ENCODE measurements at regions not wholly inside any gene's neighbourhood (a gene's known extent, or its start where the extent isn't known, plus 50 kb on each side); places are given as distances from the start of the nearest gene placed in this dataset.
"Not testable (repeated sequence)": the region's sequence is repeated elsewhere in the genome, so short reads cannot be mapped to it uniquely, and the experiment has no call there.

- ATAC-seq, result peak; percentile 11
Observed at GRCh38 chr2:230593765-230594164, 118.9 kb upstream of the CAB39 start.

DNA sequence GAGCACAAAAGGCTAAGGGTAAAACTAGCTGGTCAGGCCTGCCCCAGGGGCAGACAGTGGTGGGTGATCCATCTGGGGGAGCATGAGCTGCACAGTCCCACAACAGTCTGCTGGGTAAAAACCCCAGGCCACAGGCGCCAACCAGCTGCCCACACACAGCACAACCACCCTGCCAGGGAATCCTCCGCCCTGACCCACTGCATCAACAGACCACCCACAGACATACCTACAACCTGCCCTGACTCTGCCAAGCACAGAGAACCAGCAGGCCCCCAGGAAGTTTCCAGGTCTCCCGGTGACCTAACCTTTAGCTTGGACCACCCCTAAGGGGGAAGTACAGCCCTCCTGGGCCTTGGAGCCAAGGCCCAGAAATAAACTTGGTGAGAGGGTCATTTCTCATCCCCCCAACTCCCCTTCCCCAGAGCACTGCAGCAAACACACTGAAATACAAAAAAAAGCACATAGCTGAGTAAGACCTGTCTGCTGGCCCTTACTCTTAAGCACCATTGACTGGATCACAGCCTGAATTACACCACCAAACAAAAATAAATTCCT is 118.3 kb upstream of the CAB39 start:
- no peak for ATAC-seq

- no peak for ATAC-seq
Observed at GRCh38 chr2:230599853-230600252, 112.8 kb upstream of the CAB39 start.

- ATAC-seq, result no peak
Observed at GRCh38 chr2:230600285-230600684, 112.4 kb upstream of the CAB39 start.

GRCh38 chr2:230600881-230601280 is 111.8 kb upstream of the CAB39 start:
- ATAC-seq, result no peak

- no peak for ATAC-seq
Observed at GRCh38 chr2:230601510-230601909, 111.1 kb upstream of the CAB39 start.

GRCh38 chr2:230602562-230603230 is 109.9 kb upstream of the CAB39 start:
- peak; percentile 76 for ATAC-seq

DNA sequence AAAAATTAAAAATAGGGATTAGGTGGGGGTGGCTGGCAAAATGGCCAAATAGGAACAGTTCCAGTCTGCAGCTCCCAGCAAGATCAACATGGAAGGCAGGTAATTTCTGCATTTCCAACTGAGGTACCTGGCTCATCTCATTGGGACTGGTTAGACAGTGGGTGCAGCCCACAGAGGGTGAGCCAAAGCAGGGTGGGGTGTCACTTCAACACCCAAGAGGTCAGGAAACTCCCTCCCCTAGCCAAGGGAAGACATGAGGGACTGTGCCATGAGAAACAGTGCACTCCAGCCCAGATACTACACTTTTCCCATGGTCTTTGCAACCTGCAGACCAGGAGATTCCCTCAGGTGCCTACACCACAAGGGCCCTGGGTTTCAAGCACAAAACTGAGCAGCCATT is 109.3 kb upstream of the CAB39 start:
- not testable (repeated sequence) for ATAC-seq

DNA sequence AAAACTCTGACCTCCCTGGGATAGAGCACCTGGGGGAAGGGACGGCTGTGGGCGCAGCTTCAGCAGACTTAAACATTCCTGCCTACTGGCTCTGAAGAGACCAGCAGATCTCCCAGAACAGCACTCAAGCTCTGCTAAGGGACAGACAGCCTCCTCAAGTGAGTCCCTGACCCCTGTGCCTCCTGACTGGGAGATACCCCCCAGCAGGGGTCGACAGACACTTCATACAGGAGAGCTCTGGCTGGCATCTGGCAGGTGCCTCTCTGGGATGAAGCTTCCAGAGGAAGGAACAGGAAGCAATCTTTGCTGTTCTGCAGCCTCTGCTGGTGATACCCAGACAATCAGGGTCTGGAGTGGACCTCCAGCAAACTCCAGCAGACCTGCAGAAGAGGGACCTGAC is 108.5 kb upstream of the CAB39 start:
- ATAC-seq, result not testable (repeated sequence)

DNA sequence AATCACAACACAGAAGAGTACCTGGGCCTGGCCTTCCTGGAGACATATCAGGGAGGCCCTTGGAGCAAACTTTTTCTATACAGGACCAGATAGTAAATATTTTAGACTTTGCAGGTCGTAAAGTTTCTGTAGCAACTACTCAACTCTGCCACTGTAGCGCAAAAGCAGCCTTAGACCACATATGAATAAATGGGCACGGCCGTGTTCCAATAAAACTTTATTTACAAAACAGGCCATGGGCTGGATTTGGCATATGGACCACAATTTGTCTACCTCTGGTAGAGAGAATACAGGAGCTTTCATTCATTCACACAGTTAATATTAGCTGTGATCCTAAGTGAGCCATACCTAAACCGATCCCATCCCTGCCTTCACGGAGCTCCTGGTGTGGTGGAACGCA is 98.6 kb upstream of the CAB39 start:
- no peak for ATAC-seq

DNA sequence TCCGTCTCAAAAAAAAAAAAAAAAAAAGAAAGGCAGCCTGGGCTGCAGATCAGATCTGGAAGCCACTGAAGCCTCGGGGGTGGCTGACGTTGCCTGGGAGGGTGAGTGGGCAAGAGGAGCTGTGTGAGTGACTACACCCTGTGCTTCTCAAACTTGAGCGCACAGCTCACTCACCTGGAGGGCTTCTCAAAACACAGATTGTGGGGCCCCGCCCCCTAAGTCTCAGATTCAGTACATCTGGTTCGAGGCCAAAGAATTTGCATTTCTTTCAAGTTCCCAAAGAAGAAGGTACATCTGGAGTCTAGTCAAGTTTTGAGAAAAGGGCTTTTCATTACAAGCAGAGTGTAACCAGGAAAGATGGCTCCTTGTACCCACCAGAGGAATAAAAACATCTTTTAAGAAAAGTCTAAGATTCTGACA is 97.7 kb upstream of the CAB39 start:
- ATAC-seq, result peak; percentile 59

GRCh38 chr2:230617256-230617706 is 95.4 kb upstream of the CAB39 start:
- ATAC-seq, result peak; percentile 98

DNA sequence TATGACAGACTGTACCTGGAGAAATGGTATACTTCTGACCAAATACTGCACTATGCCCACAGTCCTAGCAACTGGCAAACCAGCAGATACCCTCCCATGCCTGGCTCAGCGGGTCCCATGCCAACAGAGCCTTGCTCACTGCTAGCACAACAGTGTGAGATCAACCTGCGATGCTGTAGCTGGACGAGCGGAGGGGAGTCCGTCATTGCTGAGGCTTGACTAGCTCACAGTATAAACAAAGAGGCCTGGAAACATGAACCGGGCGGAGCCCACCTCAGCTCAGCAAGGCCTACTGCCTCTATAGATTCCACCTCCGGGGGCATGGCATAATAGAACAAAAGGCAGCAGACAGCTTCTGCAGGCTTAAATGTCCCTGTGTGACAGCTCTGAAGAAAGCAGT is 93.2 kb upstream of the CAB39 start:
- ATAC-seq, result no peak

DNA sequence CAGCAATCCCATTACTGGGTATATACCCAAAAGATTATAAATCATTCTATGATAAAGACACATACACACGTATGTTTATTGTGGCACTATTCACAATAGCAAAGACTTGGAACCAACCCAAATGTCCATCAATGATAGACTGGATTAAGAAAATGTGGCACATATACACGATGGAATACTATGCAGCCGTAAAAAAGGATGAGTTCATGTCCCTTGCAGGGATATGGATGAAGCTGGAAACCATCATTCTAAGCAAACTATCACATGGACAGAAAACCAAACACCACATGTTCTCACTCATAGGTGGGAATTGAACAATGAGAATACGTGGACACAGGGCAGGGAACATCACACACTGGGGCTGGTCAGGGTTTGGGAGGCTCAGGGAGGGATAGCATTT is 87.4 kb upstream of the CAB39 start:
- ATAC-seq, result not testable (repeated sequence)

DNA sequence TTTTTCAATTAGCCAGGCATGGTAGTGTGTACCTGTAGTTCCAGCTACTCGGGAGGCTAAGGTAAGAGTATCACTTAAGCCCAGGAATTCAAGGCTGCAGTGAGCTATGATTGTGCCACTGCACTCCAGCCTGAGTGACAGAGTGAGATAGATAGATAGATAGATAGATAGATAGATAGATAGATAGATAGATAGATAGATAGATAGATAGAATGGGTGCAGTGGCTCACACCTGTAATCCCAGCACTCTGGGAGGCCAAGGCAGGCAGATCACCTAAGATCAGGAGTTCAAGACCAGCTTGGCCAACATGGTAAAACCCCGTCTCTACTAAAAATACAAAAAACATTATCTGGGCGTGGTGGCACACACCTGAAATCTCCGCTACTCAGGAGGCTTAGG is 85.6 kb upstream of the CAB39 start:
- not testable (repeated sequence) for ATAC-seq

DNA sequence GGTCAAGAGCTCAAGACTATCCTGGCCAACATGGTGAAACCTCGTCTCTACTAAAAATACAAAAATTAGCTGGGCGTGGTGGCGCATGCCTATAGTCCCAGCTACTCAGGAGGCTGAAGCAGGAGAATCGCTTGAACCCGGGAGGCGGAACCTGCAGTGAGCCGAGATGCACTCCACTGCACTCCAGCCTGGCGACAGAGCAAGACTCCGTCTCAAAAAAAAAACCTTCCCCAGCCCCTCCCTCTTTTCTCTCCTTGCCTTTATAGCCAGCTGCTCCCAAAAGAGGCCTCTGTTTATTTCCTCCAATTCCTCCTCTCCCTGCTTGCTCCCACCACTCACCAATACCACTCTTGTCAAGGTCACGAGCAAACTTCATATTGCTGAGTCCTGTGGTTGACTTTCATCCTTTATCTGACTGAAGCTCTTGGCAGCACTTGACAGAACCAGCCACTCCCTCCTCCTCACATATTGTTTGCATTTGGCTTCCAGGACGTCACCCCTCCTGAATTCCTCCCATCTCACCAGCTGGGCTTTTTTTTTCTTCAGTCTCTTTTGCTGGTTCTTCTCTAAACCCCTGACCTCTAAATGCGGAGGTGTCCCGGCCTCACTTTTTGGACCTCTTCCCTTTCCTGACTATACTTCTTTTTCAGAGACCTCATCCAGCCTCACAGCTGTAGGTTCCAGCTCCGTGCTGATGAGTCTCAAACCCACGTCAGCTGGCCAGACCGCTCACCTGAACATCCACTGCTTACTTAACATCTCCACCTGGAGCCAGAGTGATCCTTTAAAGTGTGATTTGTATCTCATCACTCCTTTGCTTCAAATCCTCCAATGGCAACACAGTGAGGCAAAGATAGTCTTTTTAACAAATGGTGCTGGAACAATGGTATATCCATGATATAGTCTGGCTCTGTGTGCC is 84.6 kb upstream of the CAB39 start:
- peak; percentile 26 for ATAC-seq

DNA sequence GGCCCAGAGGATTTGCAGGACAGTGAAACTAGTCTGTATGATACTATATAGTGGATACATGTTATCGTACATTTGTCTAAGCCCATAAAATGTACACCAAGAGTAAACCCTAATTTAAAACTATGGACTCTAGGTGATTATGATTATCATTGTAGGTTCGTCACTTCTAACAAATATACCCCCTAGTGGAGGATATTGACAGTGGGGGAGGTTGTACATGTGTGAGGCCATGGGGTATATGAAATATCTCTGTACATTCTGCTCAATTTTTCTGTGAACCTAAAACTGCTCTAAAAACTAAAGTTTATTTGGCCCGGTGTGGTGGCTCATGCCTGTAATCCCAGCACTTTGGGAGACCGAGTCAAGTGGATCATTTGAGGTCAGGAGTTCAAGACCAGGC is 81.2 kb upstream of the CAB39 start:
- ATAC-seq, result no peak

DNA sequence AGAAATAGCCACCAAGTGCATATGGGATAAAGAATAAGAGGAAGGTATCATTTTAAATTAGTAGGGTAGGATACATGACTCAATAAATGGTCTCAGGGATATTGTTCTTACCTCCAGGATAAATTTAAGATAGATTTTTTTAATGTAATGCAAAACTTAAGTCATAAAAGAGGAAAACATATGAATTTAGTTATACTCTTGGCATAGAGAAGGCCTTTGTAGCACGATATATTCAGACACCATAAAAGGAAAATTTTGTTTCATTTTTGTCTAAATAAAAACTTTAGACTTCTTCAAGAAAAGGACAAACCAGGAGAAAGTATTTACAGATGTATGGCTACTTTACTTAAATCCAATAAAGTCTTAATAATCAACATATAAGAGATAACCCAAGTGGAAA is 78.5 kb upstream of the CAB39 start:
- ATAC-seq, result no peak

GRCh38 chr2:230634721-230635313 is 77.8 kb upstream of the CAB39 start:
- ATAC-seq, result not testable (repeated sequence)

DNA sequence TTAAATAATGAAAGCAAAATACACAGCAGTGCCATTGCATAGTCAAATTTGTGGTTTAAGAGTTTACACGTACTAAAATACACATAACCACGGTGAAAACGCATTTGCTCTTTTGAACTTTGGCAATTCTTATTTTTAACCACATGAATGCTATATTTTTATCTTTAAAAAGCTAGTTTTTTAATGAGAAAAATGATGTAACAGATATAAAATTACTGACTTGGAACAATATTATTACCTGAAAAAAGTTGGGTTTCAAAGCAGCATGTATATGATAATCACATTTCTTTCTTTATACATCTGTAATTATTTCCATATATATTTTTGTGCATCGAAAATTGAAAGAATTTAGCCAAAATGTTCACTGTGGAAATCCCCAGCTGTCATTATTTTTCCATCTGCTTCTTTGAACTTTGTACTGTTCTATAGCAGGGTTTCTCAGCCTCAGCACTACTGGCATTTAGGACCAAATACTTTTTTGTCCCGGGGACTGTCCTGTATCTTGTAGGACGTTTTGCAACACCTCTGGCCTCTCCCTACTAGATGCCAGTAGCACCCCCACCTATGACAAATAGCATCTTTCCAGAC is 75.9 kb upstream of the CAB39 start:
- ATAC-seq, result no peak

- not testable (repeated sequence) for ATAC-seq
Observed at GRCh38 chr2:230637486-230637885, 75.2 kb upstream of the CAB39 start.

DNA sequence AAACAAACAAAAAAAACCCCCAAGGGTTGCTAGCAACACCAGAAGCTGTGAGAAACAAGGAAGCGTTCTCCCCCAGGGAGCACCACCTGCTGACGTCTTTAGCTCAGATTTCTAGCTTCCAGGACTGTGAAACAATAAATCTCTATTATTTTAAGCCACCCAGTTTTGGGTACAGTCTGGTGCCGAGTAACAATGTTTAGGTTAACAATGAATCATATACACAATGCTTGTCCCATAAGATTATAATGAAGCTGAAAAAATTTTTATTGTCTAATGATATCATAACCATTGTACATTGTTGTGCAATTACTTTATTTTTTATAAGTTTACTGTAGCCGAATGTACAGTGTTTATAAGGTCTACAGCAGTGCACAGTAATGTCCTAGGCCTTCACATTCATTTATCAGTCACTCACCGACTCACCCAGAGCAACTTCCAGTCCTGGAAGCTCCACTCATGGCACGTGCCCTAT is 72.1 kb upstream of the CAB39 start:
- no peak for ATAC-seq

DNA sequence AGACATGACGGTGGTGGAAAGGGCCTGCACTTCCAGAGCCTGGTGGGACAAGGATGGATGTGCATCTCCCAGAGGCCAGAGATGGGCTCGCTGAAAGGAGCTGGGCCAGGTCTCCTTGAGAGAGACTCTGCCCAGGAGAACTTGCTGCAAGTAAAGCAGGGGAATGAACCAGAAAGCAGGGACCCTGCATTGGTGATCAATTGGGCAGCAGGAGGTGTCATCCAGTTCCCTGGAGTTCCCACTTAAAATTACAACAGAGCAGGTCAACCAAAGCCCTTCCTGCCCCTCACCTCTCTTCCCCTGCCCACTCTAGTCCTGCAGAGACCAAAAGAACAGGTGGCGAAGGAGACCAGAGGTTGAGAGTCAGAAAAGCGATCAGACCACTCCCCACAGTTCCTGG is 69.7 kb upstream of the CAB39 start:
- no peak for ATAC-seq

Data from esophagus mucosa (tissue), 1 donor.